ENCODE measurements at regions not wholly inside any gene's neighbourhood (a gene's known extent, or its start where the extent isn't known, plus 50 kb on each side); places are given as distances from the start of the nearest gene placed in this dataset.

DNA sequence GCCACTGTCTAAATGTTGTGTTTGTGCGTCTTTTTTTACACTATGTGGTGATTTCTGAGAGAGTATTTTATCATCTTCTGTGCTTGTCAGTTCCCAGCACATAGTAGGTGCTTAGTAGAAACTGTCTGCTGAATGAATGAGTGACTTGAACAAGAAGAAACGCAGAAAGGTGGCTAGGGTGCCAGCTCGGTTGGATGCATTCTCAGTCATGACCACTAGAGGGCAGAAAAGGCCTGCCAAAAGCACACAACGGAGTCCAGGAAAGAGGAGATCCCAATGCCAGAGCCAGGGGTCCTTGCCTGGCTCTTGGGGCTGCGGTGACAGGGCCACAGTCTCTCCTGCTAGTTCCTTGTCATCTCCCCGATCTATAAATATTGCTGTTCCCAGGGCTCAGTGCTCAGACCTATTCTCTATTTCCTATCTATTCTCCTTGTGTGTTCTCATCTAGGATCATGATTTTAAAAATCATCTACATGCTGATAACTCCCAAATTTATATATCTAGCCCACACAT lies 57.3 kb upstream of the CCL1 start:
- no peaks in the 10 kb centered on the region for H3K9me3 ChIP-seq (ENCODE audit: low read depth)
- no peaks in the 10 kb centered on the region for H3K4me1 ChIP-seq (ENCODE audit: insufficient read depth)
- no peak overlapping the region for H3K4me2 ChIP-seq
- peaks cover 54% of the 10 kb centered on the region for H3K27me3 ChIP-seq
- H3K4me3 ChIP-seq: no peak overlapping the region
- H4K20me1 ChIP-seq (ENCODE audit: insufficient read depth, poor library complexity, severe bottlenecking): no peaks in the 10 kb centered on the region
- DNase-seq (ENCODE audit: low spot score): peak; percentile 78
- TF ChIP-seq, protein P1, sequence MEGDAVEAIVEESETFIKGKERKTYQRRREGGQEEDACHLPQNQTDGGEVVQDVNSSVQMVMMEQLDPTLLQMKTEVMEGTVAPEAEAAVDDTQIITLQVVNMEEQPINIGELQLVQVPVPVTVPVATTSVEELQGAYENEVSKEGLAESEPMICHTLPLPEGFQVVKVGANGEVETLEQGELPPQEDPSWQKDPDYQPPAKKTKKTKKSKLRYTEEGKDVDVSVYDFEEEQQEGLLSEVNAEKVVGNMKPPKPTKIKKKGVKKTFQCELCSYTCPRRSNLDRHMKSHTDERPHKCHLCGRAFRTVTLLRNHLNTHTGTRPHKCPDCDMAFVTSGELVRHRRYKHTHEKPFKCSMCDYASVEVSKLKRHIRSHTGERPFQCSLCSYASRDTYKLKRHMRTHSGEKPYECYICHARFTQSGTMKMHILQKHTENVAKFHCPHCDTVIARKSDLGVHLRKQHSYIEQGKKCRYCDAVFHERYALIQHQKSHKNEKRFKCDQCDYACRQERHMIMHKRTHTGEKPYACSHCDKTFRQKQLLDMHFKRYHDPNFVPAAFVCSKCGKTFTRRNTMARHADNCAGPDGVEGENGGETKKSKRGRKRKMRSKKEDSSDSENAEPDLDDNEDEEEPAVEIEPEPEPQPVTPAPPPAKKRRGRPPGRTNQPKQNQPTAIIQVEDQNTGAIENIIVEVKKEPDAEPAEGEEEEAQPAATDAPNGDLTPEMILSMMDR (IDR thresholded peaks at IDR 0.05; ENCODE audit: poor library complexity): peak; percentile 84
- TF ChIP-seq EZH2 (IDR thresholded peaks at IDR 0.05; ENCODE audit: borderline replicate concordance): no peak
- no peaks in the 10 kb centered on the region for H3K9me2 ChIP-seq (replicated peaks; ENCODE audit: insufficient read depth)
- H2AFZ ChIP-seq: no peak overlapping the region
- no peaks in the 10 kb centered on the region for H3K36me3 ChIP-seq (replicated peaks; ENCODE audit: insufficient read depth, low read depth)
- 7% methylated on average over 6 of the region's 6 CpGs for WGBS (ENCODE audit: low lambda C conversion rate, missing lambda C conversion rate)
- no peak overlapping the region for H3K27ac ChIP-seq
- no peaks in the 10 kb centered on the region for H3K79me2 ChIP-seq

DNA sequence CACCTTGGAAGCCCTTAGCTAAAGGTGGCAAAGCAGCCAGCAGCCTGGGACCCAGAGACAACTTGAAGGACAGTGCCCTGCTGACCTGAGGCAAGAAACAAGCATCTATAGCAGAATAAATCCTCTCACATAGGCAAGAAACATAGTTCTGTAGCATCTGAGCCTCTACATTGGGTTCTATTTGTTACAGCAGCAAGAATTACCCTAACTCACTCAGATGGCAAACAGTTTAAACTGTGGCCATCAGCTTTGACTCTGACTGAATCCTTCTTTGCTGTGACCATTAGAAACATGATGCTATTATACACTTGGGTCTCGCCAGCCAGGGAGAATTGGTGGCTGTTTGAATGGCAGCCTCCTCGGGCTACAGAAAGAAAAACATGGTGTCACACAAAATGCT lies 53.1 kb upstream of the CCL1 start:
- 86% methylated on average over 2 of the region's 2 CpGs for WGBS (ENCODE audit: low lambda C conversion rate, missing lambda C conversion rate)
- DNase-seq (ENCODE audit: low spot score): no peak
- no peaks in the 10 kb centered on the region for H3K9me2 ChIP-seq (replicated peaks; ENCODE audit: insufficient read depth)
- no peak overlapping the region for H3K4me2 ChIP-seq
- no peak overlapping the region for H3K4me3 ChIP-seq
- no peaks in the 10 kb centered on the region for H3K79me2 ChIP-seq
- no peaks in the 10 kb centered on the region for H3K4me1 ChIP-seq (ENCODE audit: insufficient read depth)
- H2AFZ ChIP-seq: no peak overlapping the region
- H3K27ac ChIP-seq: no peak overlapping the region
- H4K20me1 ChIP-seq (ENCODE audit: insufficient read depth, poor library complexity, severe bottlenecking): no peaks in the 10 kb centered on the region
- peaks cover 47% of the 10 kb centered on the region for H3K27me3 ChIP-seq
- TF ChIP-seq EZH2 (IDR thresholded peaks at IDR 0.05; ENCODE audit: borderline replicate concordance) (no peak), EZH2phosphoT487 (IDR thresholded peaks at IDR 0.05; ENCODE audit: low read depth, severe bottlenecking, unreplicated experiment) (no peak)
- TF ChIP-seq, protein P1 (IDR thresholded peaks at IDR 0.05; ENCODE audit: poor library complexity): no peak
- H3K36me3 ChIP-seq (replicated peaks; ENCODE audit: insufficient read depth, low read depth): no peaks in the 10 kb centered on the region
- H3K9me3 ChIP-seq (ENCODE audit: low read depth): no peaks in the 10 kb centered on the region

DNA sequence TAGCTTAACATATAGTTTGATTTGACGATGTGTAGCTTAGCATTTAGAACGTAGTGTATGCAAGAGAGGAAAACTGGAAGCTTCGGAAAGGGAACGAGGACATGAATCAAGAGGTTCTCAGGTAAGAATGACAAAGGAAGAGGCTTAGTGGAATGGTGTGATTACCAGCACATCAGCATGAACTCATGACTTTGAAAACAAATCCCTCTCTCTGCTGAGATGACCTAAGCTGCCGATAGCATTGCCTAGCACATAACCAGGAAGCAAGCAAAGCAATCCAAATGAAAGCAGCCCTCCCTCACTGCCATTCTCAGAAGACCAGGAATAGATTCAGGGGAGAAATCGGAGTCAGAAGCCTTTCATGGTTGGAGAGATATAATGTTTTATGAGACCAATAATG lies 51.3 kb upstream of the CCL1 start:
- Histone ChIP-seq H3K9me3 (ENCODE audit: low read depth) (no peaks in the 10 kb centered on the region), H3K27me3 (peaks cover 60% of the 10 kb centered on the region), H3K27ac (no peak overlapping the region), H4K20me1 (ENCODE audit: insufficient read depth, poor library complexity, severe bottlenecking) (no peaks in the 10 kb centered on the region), H3K79me2 (no peaks in the 10 kb centered on the region), H3K4me3 (no peak overlapping the region), H3K9me2 (replicated peaks; ENCODE audit: insufficient read depth) (no peaks in the 10 kb centered on the region), H2AFZ (no peak overlapping the region), H3K4me1 (ENCODE audit: insufficient read depth) (no peaks in the 10 kb centered on the region), H3K4me2 (no peak overlapping the region), H3K36me3 (replicated peaks; ENCODE audit: insufficient read depth, low read depth) (no peaks in the 10 kb centered on the region)
- no peak for DNase-seq (ENCODE audit: low spot score)
- 32% methylated on average over 6 of the region's 6 CpGs for WGBS (ENCODE audit: low lambda C conversion rate, missing lambda C conversion rate)
- TF ChIP-seq, protein P1 (IDR thresholded peaks at IDR 0.05; ENCODE audit: poor library complexity): no peak
- TF ChIP-seq EZH2 (IDR thresholded peaks at IDR 0.05; ENCODE audit: borderline replicate concordance): no peak
- no peak for TF ChIP-seq EZH2phosphoT487 (IDR thresholded peaks at IDR 0.05; ENCODE audit: low read depth, severe bottlenecking, unreplicated experiment)
